DMS53 treated with DMSO at 0.1 percent for 48 hours (cell line): ENCODE measurements at regions not wholly inside any gene's neighbourhood (a gene's known extent, or its start where the extent isn't known, plus 50 kb on each side); places are given as distances from the start of the nearest gene placed in this dataset.
"Not testable (repeated sequence)": the region's sequence is repeated elsewhere in the genome, so short reads cannot be mapped to it uniquely, and the experiment has no call there.

ENCODE experiments used
- DNase-seq: peaks from one replicate; lab custom pipeline; 2025; ENCODE audit not compliant: unreplicated experiment; lab: John Stamatoyannopoulos, UW

DNA sequence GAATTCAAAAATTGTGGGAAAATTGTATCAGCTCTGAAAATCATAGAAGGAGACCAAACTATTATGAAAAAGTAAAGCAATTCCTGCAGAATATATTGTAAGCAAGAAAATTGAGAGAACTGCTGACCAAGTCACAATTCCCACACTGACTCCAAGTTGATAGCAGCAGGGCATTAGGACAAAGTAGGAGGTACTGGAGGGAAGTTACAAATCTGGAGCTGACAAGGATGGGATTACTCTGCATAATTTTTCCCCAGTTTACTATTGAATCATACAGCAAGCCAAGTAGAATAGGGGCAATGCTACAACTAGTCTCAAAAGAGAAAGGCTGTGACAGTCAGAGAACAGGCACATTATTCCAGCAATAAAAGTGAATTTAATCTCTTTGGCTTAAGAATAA, 161.3 kb upstream of the USP25 start:
- no peak for DNase-seq

GRCh38 chr21:15586752-15587427, 142.9 kb upstream of the USP25 start:
- no peak for DNase-seq

- peak; percentile 22 for DNase-seq
Observed at GRCh38 chr21:15592271-15592860, 137.4 kb upstream of the USP25 start.

DNA sequence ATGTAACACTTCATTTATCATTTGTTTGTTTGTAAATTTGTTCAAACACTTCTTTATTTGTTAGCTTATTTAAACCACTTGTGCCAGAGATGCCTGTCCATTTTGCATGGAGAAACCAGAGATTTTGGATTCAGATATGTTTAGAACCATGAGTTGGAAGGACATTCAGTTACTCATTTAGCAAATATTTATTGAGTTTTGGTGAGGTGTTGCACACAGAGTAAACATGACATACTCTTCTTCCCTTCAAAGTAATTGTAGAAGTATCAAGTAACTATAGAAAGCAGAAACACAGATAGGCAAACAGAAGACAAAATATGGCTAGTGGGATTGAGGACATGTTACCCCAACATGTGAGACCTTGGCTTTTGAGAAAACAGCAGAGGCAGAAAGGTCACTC, 136.8 kb upstream of the USP25 start:
- peak; percentile 11 for DNase-seq

DNA sequence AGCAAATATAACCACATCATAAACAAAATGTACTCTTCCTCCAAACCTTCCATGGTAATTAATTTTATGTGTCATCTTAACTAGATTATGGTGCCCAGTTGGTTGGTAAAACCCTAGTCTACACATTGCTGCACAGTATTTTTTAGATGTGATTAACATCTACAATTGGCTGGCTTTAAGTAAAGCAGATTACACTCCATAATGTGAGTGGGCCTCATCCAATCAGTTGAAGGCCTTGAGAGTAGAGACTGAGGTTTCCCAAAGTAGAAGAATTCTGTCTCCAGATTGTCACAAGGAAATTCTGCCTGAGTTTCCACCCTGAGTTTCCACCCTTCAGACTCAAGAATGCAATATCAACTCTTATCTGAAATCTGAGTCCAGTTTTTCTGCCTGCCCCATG, 128.4 kb upstream of the USP25 start:
- DNase-seq: no peak

DNA sequence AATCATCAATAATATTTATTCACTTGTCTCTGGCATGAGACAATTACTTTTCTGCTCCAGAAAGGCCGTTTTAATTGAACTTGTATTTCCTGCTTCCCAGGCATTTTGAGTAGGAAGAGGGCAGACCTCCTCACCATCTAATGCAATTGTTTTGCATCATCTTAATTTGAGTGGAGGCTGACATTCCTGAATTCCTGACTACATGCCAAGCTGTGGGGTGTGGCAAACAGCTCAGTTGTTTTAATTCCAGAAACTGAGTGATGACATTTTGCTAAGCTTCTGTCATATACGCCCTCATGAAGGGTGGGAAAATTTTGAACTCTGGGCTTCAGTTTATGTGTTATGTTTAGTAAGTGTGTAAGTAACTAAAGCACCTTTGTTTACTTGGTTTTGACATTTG, 125.4 kb upstream of the USP25 start:
- no peak for DNase-seq

DNA sequence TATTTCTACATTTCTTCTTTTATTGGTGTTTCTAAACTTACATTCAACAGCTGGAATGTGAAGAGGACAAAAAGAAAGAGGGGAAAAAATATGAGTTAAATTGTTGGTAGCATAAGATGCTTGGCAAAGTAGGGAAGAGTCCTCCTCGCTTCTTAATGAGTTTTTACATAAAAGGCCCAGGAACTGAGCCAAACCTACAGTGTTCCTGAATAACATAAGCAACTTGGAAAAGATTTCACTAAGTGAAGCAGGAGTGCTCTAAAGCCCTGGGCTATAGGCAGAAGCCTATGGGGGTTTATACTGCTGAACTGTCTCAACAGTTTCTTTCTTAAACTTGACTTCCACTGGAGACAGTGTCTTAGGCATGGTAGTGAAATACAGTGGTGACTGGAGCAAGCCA, 115.0 kb upstream of the USP25 start:
- no peak for DNase-seq

- no peak for DNase-seq
Observed at GRCh38 chr21:15616864-15617574, 112.8 kb upstream of the USP25 start.

GRCh38 chr21:15617964-15618363, 111.8 kb upstream of the USP25 start:
- no peak for DNase-seq

GRCh38 chr21:15620892-15621291, 108.9 kb upstream of the USP25 start:
- no peak for DNase-seq

DNA sequence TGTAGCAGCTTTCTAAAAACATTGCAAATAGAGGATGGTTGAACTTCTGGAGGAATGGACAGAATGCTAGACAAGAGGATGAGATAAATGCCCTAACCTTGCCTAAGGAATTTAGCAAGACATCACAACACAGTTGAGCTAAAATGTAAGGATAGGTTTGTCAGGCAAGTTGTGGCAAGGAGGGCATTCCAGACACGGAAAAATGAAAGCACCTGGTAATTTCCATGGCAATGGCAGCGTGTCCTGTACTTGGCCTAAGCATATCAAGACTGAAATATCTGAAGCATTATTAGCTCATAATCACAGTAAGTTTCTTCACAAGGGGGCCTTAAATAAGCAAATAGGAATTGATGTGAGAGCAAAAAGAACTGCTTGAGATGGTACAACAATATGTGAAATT, 105.1 kb upstream of the USP25 start:
- DNase-seq: no peak

DNA sequence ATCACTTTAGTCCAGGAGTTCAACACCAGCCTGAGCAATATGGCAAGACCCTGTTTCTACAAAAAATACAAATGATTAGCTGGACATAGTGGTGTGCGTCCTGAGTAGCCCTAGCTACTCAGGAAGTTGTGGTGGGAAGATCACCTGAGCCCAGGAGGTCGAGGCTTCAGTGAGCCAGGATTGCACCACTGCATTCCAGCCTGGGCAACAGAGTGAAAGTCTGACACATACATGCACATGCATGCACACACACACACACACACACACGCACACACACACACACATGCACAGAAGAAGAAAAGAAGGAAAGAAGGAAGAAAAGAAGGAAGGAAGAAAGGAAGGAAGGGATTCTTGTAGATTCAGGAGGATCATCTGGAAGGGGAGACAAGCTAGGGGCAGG, 104.4 kb upstream of the USP25 start:
- DNase-seq: no peak

DNA sequence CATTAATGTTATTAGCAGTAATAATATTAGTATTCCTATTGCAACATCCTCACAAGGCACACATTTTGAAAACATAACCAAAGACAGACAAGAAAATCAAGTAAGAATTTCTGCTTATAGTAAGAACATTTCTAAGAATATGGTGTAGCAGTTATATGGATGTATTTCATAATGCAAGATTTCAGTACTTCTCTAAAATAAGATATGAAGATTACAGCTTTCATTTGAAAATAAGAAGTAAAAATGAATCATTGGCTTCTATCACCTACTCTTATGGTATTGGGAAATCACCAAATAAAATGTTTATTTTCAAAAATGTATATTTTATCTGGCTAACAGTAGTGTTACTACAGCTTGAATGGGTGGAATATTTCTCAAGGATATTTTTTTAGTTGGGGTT, 103.8 kb upstream of the USP25 start:
- no peak for DNase-seq

GRCh38 chr21:15627011-15627410, 102.8 kb upstream of the USP25 start:
- no peak for DNase-seq

DNA sequence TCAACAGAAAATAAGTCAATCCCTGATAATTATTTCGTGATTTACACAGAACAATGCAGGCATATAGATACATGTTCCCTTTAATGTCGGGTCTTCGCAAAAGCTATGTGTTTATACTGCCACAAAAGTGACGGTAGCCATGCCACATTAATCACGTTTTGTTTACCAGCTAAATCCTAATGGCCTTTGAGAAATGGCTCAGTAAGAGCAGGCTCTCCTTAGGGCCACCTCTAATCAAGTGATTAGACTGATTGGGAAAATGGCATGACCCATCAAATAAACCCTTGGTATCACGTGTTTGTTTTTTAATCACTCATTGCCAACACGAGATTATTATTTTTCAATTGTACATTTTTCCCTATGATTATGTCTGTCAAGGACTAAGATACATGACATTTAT, 102.0 kb upstream of the USP25 start:
- DNase-seq: no peak

- DNase-seq: no peak
Observed at GRCh38 chr21:15631342-15631741, 98.4 kb upstream of the USP25 start.

DNA sequence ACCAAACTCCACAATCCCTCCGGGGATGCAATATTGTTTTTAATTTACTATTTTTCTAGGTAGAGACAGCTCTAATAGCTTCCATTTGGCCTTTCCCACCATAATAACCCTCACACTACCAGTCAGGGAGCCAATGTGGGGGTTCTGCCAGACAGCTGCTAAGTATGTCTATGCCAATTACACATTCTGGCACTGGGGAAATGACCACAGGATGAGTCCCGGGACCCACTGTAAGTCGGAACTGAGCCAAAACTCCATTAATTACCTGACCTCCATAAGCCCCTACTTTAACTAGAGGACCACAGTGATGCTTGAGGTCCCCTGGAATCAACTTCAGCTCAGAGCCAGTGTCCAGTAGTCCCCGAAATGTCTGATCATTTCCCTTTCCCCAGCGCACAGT, 95.2 kb upstream of the USP25 start:
- not testable (repeated sequence) for DNase-seq

DNA sequence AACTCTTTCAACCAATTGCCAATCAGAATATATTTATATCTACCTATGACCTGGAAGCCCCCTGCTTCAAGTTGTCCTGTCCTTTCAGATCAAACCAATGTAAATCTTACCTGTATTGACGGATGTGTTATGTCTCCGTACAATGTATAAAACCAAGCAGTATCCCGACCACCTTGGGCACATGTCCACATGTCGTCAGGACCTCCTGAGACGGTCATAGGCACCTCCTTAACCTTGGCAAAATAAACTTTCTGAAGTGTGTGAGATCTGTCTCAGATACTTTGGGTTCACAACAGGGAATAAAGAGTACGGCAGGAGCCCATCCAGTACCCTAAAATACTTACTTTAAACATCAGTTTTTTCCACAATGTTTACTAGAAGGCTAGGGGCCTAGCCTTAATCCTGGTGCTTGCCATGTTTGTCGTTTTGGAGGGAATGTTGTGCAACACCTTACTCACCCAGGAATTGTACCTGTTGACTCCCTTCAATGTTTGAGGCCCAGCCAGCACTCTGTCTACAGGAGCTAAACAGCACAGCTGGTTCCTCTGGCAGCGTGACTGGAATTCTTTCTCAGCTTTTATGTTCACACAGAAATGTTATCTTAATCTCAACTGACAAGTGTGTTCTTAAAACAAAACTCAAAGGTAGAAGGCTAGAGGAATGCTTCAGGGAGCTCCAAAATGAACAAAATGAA, 90.8 kb upstream of the USP25 start:
- no peak for DNase-seq

DNA sequence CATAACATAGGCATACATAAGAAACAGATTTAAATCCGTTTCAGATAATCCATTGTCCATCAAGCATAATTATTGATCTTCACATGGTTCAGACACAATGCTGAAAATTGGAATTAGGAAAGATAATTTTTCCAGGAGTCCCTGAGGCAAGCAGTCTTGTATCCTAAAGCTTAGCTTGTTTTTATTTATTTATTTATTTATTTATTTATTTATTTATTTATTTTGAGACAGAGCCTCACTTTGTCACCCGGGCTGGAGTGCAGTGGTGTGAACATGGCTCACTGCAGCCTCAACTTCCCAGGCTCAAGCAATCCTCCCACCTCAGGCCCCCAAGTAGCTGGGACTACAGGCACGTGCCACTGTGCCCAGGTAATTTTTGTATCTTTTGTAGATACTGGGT, 89.7 kb upstream of the USP25 start:
- not testable (repeated sequence) for DNase-seq

- DNase-seq: no peak
Observed at GRCh38 chr21:15644489-15644888, 85.3 kb upstream of the USP25 start.

GRCh38 chr21:15645830-15646229, 84.0 kb upstream of the USP25 start:
- DNase-seq: no peak

GRCh38 chr21:15650735-15651134, 79.0 kb upstream of the USP25 start:
- no peak for DNase-seq
